ENCODE measurements at regions not wholly inside any gene's neighbourhood (a gene's known extent, or its start where the extent isn't known, plus 50 kb on each side); places are given as distances from the start of the nearest gene placed in this dataset.

- TF ChIP-seq CTCF (IDR thresholded peaks at IDR 0.05), result no peak
- no peak for TF ChIP-seq POLR2AphosphoS5 (IDR thresholded peaks at IDR 0.05; ENCODE audit: low read depth, low read length)
- no peak for TF ChIP-seq SIN3A (IDR thresholded peaks at IDR 0.05; ENCODE audit: borderline replicate concordance, insufficient read depth, low read depth, low read length)
- TF ChIP-seq TCF7L2 (IDR thresholded peaks at IDR 0.05; ENCODE audit: low read depth, low read length), result no peak
- TF ChIP-seq REST (IDR thresholded peaks at IDR 0.05; ENCODE audit: insufficient read depth in 1 of 2, low read depth in 2 of 2, low read length in 1 of 2), result no peak
Observed at GRCh38 chr3:147797095-147797494, 387.9 kb downstream of the ZIC1 start.

Data from Panc1 (cell line).